RWPE1 (cell line): ENCODE measurements at regions not wholly inside any gene's neighbourhood (a gene's known extent, or its start where the extent isn't known, plus 50 kb on each side); places are given as distances from the start of the nearest gene placed in this dataset.

Source experiments
- CTCF ChIA-PET: fragments of 350-600 bp; sonication (Branson Sonifier 250); formaldehyde crosslinking; extraction: SDS; loops from one replicate; lab custom pipeline; 2021; lab: Yijun Ruan, JAX
- POLR2A ChIA-PET: fragments of 400-600 bp; formaldehyde crosslinking; extraction: SDS; loops from one replicate; lab custom pipeline; 2020; ENCODE audit warnings: antibody characterized with exemption; ENCODE audit not compliant: low non-redundant PET; lab: Yijun Ruan, JAX
- DNase-seq: peaks from one replicate; pipeline ENCODE4 v3.0.0; 2012; ENCODE audit warnings: low spot score
- H3K27ac ChIP-seq: fragments of 450-650 bp; 2 replicates; pipeline ENCODE4 v1.5.1; 2017
- CTCF ChIP-seq: fragments of 450-650 bp; conservative IDR thresholded peaks from 2 replicates; pipeline ENCODE4 v1.5.1; 2017; ENCODE audit warnings: low read depth, mild to moderate bottlenecking

GRCh38 chrX:139179592-139179991 is 350.9 kb upstream of the F9 start:
- no peak for DNase-seq
- POLR2A ChIA-PET = no interaction called here
- CTCF ChIA-PET = interaction anchor here (0.7 to 0.9 kb wide), 2 partner anchors 18 to 177 kb away, joined by 3 read pairs; no protein-coding TSS in a partner anchor
- no peak for TF ChIP-seq CTCF
- no peak overlapping the region for H3K27ac ChIP-seq

- ChIA-PET POLR2A (no interaction called here), CTCF (interaction anchor here (0.7 kb wide), 1 partner anchor 178 kb away, joined by 3 read pairs; no protein-coding TSS in a partner anchor)
- no peak for TF ChIP-seq CTCF
- no peak overlapping the region for H3K27ac ChIP-seq
- DNase-seq = no peak
These were observed 351.6 kb upstream of the F9 start for GRCh38 chrX:139178980-139179379.

GRCh38 chrX:139172731-139173130 is 357.8 kb upstream of the F9 start:
- ChIA-PET CTCF (interaction anchor here (1.0 kb wide), 1 partner anchor 54 kb away, joined by 3 read pairs; no protein-coding TSS in a partner anchor), POLR2A (no interaction called here)
- DNase-seq = no peak
- no peak overlapping the region for H3K27ac ChIP-seq
- TF ChIP-seq CTCF = no peak

- TF ChIP-seq CTCF = no peak
- DNase-seq = no peak
- POLR2A ChIA-PET = no interaction called here
- no peak overlapping the region for H3K27ac ChIP-seq
- CTCF ChIA-PET = no interaction called here
These were observed 359.9 kb upstream of the F9 start for GRCh38 chrX:139170526-139171173.

GRCh38 chrX:139167282-139167681 is 363.3 kb upstream of the F9 start:
- no peak for DNase-seq
- ChIA-PET CTCF (no interaction called here), POLR2A (no interaction called here)
- H3K27ac ChIP-seq = no peak overlapping the region
- no peak for TF ChIP-seq CTCF

GRCh38 chrX:139158256-139158655 is 372.3 kb upstream of the F9 start:
- DNase-seq = no peak
- TF ChIP-seq CTCF = no peak
- ChIA-PET POLR2A (no interaction called here), CTCF (no interaction called here)
- H3K27ac ChIP-seq = no peak overlapping the region
